NCI-H128 (cell line): ENCODE measurements at regions not wholly inside any gene's neighbourhood (a gene's known extent, or its start where the extent isn't known, plus 50 kb on each side); places are given as distances from the start of the nearest gene placed in this dataset.
A peak's percentile ranks its signal among the peaks of the same experiment; 100 is the strongest.
"Not testable (repeated sequence)": the region's sequence is repeated elsewhere in the genome, so short reads cannot be mapped to it uniquely, and the experiment has no call there.

ENCODE experiments used
- DNase-seq: peaks from one replicate; lab custom pipeline; 2025; ENCODE audit not compliant: unreplicated experiment; lab: John Stamatoyannopoulos, UW

- no peak for DNase-seq
These were observed 1038.8 kb upstream of the AUTS2 start for GRCh38 chr7:68559518-68559917.

GRCh38 chr7:68562323-68562899 lies 1035.9 kb upstream of the AUTS2 start:
- DNase-seq: no peak

GRCh38 chr7:68564306-68565135 lies 1033.8 kb upstream of the AUTS2 start:
- no peak for DNase-seq

- no peak for DNase-seq
These were observed 1027.0 kb upstream of the AUTS2 start for GRCh38 chr7:68571286-68571685.

- DNase-seq: peak; percentile 1
These were observed 1024.8 kb upstream of the AUTS2 start for GRCh38 chr7:68573271-68574005.

GRCh38 chr7:68576366-68576765 lies 1021.9 kb upstream of the AUTS2 start:
- no peak for DNase-seq

- no peak for DNase-seq
These were observed 1016.9 kb upstream of the AUTS2 start for GRCh38 chr7:68581417-68581816.

GRCh38 chr7:68587599-68587998 lies 1010.7 kb upstream of the AUTS2 start:
- DNase-seq: no peak

- no peak for DNase-seq
These were observed 996.4 kb upstream of the AUTS2 start for GRCh38 chr7:68601826-68602225.

- DNase-seq: no peak
These were observed 993.7 kb upstream of the AUTS2 start for GRCh38 chr7:68604541-68604940.

GRCh38 chr7:68610701-68611100 lies 987.6 kb upstream of the AUTS2 start:
- DNase-seq: no peak

GRCh38 chr7:68613405-68613804 lies 984.9 kb upstream of the AUTS2 start:
- DNase-seq: no peak

GRCh38 chr7:68613897-68614296 lies 984.4 kb upstream of the AUTS2 start:
- no peak for DNase-seq

GRCh38 chr7:68619526-68619925 lies 978.7 kb upstream of the AUTS2 start:
- no peak for DNase-seq

GRCh38 chr7:68622500-68622899 lies 975.8 kb upstream of the AUTS2 start:
- DNase-seq: no peak

GRCh38 chr7:68623030-68623429 lies 975.2 kb upstream of the AUTS2 start:
- no peak for DNase-seq

- DNase-seq: no peak
These were observed 970.9 kb upstream of the AUTS2 start for GRCh38 chr7:68627247-68627864.

- DNase-seq: not testable (repeated sequence)
These were observed 967.4 kb upstream of the AUTS2 start for GRCh38 chr7:68630914-68631313.

GRCh38 chr7:68640103-68640502 lies 958.2 kb upstream of the AUTS2 start:
- DNase-seq: no peak

GRCh38 chr7:68642727-68643126 lies 955.5 kb upstream of the AUTS2 start:
- DNase-seq: no peak

GRCh38 chr7:68663392-68663791 lies 934.9 kb upstream of the AUTS2 start:
- DNase-seq: no peak

GRCh38 chr7:68671046-68671445 lies 927.2 kb upstream of the AUTS2 start:
- DNase-seq: no peak
